OCI-LY3 (cell line): ENCODE measurements at regions not wholly inside any gene's neighbourhood (a gene's known extent, or its start where the extent isn't known, plus 50 kb on each side); places are given as distances from the start of the nearest gene placed in this dataset.

Experiments used
- H2AFZ ChIP-seq: fragments of 200-600, 300-600 bp; shearing (Covaris generic); 2 replicates; pipeline ENCODE4 v1.6.0; 2014; ENCODE audit warnings: antibody characterized with exemption, low read depth, low read length
- H3K27ac ChIP-seq: fragments of 200-600, 300-600 bp; sonication (generic); 2 replicates; pipeline ENCODE4 v1.5.1; 2014; ENCODE audit warnings: mild to moderate bottlenecking, low read length, moderate library complexity, mixed read lengths
- H3K27me3 ChIP-seq: fragments of 200-600, 300-600 bp; sonication (generic); 2 replicates; pipeline ENCODE4 v1.6.1; 2014; ENCODE audit warnings: low read depth, low read length, mixed read lengths
- H3K36me3 ChIP-seq: fragments of 200-600, 300-600 bp; sonication (generic); replicated peaks from 2 replicates; pipeline ENCODE3; 2014; ENCODE audit warnings: low read depth, low read length, mixed read lengths
- H3K4me1 ChIP-seq: fragments of 300-600, 200-600 bp; sonication (generic); 2 replicates; pipeline ENCODE4 v1.6.1; 2014; ENCODE audit warnings: low read length, mixed read lengths
- H3K4me2 ChIP-seq: fragments of 200-600, 300-600 bp; sonication (generic); 2 replicates; pipeline ENCODE4 v1.6.1; 2014; ENCODE audit warnings: low read length, mixed read lengths
- H3K4me3 ChIP-seq: fragments of 300-600, 200-600 bp; sonication (generic); 2 replicates; pipeline ENCODE4 v1.5.1; 2014; ENCODE audit warnings: antibody characterized with exemption, mild to moderate bottlenecking, low read length, moderate library complexity
- H3K79me2 ChIP-seq: fragments of 300-600, 200-600 bp; shearing (Covaris generic); 2 replicates; pipeline ENCODE4 v1.6.1; 2014; ENCODE audit warnings: mild to moderate bottlenecking, low read length, mixed read lengths
- H3K9ac ChIP-seq: fragments of 300-600, 200-600 bp; shearing (Covaris generic); 2 replicates; pipeline ENCODE4 v1.6.0; 2014; ENCODE audit warnings: mild to moderate bottlenecking, low read length, moderate library complexity
- H3K9me3 ChIP-seq: fragments of 200-600, 300-600 bp; shearing (Covaris generic); 2 replicates; pipeline ENCODE4 v1.6.1; 2014; ENCODE audit warnings: low read length, mixed read lengths; ENCODE audit not compliant: insufficient read depth
- H4K20me1 ChIP-seq: fragments of 200-600, 300-600 bp; sonication (generic); 2 replicates; pipeline ENCODE4 v1.6.1; 2016; ENCODE audit warnings: low read length, mixed read lengths; ENCODE audit not compliant: insufficient read depth
- EZH2phosphoT487 ChIP-seq: fragments of 200-600 bp; shearing (Covaris generic); IDR thresholded peaks from 2 replicates; pipeline ENCODE4 v1.6.1; 2018; ENCODE audit warnings: antibody characterized with exemption, mixed run types, low read depth
- TF ChIP-seq, protein P1 (sequence below): fragments of 200-600, 300-600 bp; sonication (generic); IDR thresholded peaks from 2 replicates; pipeline ENCODE4 v1.5.1; 2014; ENCODE audit warnings: antibody characterized with exemption, low read length, low read depth

DNA sequence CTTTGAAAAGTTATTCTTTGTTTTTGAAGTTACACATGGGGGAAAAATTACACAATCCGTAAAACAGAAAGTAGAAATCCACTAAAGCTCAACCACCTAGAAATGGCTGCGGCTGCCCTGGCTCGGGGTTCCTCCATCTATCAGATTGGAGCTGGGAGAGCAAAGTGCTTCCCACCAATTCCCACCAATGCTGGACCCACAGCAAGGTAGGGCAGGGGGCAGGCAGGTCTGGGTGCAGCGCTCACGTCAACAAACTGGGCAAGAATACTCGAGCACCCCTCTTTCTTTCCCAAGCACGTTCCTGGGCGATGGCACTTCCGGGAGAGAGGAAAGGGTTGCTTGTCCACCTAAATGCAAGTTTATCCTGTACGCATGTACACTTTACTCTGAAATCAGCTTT lies 217.6 kb downstream of the NDUFA10 start:
- Histone ChIP-seq H3K9ac (no peak overlapping the region), H3K4me1 (no peaks in the 10 kb centered on the region), H3K27ac (no peak overlapping the region), H3K27me3 (no peaks in the 10 kb centered on the region), H3K79me2 (no peaks in the 10 kb centered on the region), H2AFZ (no peak overlapping the region), H3K4me3 (no peak overlapping the region), H3K36me3 (no peaks in the 10 kb centered on the region), H3K4me2 (no peak overlapping the region), H3K9me3 (no peaks in the 10 kb centered on the region), H4K20me1 (no peaks in the 10 kb centered on the region)
- TF ChIP-seq EZH2phosphoT487, result no peak
- TF ChIP-seq, protein P1, sequence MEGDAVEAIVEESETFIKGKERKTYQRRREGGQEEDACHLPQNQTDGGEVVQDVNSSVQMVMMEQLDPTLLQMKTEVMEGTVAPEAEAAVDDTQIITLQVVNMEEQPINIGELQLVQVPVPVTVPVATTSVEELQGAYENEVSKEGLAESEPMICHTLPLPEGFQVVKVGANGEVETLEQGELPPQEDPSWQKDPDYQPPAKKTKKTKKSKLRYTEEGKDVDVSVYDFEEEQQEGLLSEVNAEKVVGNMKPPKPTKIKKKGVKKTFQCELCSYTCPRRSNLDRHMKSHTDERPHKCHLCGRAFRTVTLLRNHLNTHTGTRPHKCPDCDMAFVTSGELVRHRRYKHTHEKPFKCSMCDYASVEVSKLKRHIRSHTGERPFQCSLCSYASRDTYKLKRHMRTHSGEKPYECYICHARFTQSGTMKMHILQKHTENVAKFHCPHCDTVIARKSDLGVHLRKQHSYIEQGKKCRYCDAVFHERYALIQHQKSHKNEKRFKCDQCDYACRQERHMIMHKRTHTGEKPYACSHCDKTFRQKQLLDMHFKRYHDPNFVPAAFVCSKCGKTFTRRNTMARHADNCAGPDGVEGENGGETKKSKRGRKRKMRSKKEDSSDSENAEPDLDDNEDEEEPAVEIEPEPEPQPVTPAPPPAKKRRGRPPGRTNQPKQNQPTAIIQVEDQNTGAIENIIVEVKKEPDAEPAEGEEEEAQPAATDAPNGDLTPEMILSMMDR, result no peak

DNA sequence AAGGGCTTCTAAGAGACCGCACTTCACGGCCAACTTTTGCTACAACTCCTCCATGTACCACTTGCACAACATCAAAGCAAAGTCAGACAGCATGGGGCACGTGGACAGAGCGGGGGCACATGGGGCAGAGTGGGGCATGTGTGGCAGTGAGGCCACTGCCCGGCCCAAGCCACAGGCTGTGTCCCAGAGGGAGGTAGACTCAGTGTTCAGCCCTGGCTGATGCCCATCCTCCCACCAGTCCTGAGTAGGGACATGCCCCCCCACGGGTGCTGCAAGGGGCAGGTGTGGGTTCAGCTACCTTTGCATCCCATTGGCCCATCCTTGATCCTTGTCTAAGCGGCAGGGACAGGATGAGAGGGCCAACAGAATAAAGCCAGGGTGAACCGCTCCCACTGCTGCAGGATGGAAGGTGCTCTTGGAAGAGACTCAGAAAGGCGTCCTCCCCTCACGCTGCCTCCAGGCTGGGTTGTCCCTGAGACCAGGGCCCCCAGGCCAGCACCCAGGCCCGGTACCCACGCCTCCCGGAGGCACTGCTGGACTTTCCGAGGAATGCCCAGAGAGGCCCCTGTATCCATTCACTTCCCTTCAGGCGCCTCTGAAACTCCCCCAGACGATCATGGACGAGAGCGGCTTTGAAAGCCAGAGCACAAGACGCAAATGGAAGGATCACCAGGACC lies 218.2 kb downstream of the NDUFA10 start:
- Histone ChIP-seq H3K9ac (no peak overlapping the region), H4K20me1 (no peaks in the 10 kb centered on the region), H3K4me1 (no peaks in the 10 kb centered on the region), H3K4me2 (no peak overlapping the region), H3K79me2 (no peaks in the 10 kb centered on the region), H3K4me3 (no peak overlapping the region), H3K9me3 (no peaks in the 10 kb centered on the region), H3K36me3 (no peaks in the 10 kb centered on the region), H2AFZ (no peak overlapping the region), H3K27me3 (no peaks in the 10 kb centered on the region), H3K27ac (no peak overlapping the region)
- no peak for TF ChIP-seq EZH2phosphoT487
- TF ChIP-seq, protein P1, result no peak

DNA sequence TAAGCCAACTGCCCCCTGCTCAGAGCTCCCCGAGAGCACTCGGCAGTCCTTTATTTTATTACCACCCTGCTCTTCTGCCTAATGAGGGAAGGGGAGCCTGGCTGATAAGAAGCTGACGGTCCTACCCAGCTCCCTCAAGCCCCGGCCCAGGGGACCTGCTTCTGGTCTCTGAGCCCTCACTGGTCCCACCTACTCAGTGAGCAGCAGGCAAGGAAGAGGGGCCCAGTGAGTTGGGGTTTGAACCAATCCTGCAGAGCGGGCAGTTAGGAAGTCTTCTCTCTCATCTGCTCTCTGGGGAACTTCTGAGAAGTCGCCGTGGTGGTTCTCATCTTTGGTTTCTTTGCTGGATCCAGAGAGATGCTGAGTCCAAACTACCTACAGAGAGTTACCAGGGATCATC lies 218.9 kb downstream of the NDUFA10 start:
- Histone ChIP-seq H3K4me3 (no peak overlapping the region), H3K4me2 (no peak overlapping the region), H4K20me1 (no peaks in the 10 kb centered on the region), H3K79me2 (no peaks in the 10 kb centered on the region), H3K36me3 (no peaks in the 10 kb centered on the region), H3K4me1 (no peaks in the 10 kb centered on the region), H3K27ac (no peak overlapping the region), H3K27me3 (no peaks in the 10 kb centered on the region), H2AFZ (no peak overlapping the region), H3K9ac (no peak overlapping the region), H3K9me3 (no peaks in the 10 kb centered on the region)
- TF ChIP-seq, protein P1, result no peak
- no peak for TF ChIP-seq EZH2phosphoT487

DNA sequence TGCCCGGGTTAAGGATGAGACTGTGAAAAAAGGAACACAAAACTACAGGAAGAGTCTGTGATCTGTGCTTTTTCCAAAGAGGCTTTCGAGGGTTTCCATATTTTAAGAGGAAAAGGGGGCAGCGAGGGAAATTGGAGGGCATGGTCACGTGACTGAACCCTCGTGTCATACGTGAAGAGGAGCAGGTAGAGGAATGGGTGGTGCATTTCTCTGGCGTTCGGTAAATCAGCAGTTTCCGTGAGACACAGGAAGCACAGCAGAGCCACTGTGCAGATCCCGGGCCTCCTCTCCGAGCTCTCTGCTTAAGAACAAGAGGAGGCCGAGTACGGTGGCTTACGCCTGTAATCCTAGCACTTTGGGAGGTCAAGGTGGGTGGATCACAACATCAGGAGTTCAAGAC lies 219.7 kb downstream of the NDUFA10 start:
- H3K79me2 ChIP-seq, result no peaks in the 10 kb centered on the region
- no peak overlapping the region for H3K4me3 ChIP-seq
- no peaks in the 10 kb centered on the region for H4K20me1 ChIP-seq
- no peak overlapping the region for H3K4me2 ChIP-seq
- no peak for TF ChIP-seq EZH2phosphoT487
- TF ChIP-seq, protein P1, result no peak
- H3K36me3 ChIP-seq, result no peaks in the 10 kb centered on the region
- no peak overlapping the region for H3K9ac ChIP-seq
- H2AFZ ChIP-seq, result no peak overlapping the region
- no peaks in the 10 kb centered on the region for H3K4me1 ChIP-seq
- H3K9me3 ChIP-seq, result no peaks in the 10 kb centered on the region
- no peaks in the 10 kb centered on the region for H3K27me3 ChIP-seq
- H3K27ac ChIP-seq, result no peak overlapping the region
